OCI-LY3 (cell line): ENCODE measurements at regions not wholly inside any gene's neighbourhood (a gene's known extent, or its start where the extent isn't known, plus 50 kb on each side); places are given as distances from the start of the nearest gene placed in this dataset.

Experiments used
- EZH2phosphoT487 ChIP-seq: fragments of 200-600 bp; shearing (Covaris generic); IDR thresholded peaks from 2 replicates; pipeline ENCODE4 v1.6.1; 2018; ENCODE audit warnings: antibody characterized with exemption, mixed run types, low read depth
- TF ChIP-seq, protein P1 (sequence below): fragments of 200-600, 300-600 bp; sonication (generic); IDR thresholded peaks from 2 replicates; pipeline ENCODE4 v1.5.1; 2014; ENCODE audit warnings: antibody characterized with exemption, low read length, low read depth

- TF ChIP-seq, protein P1, sequence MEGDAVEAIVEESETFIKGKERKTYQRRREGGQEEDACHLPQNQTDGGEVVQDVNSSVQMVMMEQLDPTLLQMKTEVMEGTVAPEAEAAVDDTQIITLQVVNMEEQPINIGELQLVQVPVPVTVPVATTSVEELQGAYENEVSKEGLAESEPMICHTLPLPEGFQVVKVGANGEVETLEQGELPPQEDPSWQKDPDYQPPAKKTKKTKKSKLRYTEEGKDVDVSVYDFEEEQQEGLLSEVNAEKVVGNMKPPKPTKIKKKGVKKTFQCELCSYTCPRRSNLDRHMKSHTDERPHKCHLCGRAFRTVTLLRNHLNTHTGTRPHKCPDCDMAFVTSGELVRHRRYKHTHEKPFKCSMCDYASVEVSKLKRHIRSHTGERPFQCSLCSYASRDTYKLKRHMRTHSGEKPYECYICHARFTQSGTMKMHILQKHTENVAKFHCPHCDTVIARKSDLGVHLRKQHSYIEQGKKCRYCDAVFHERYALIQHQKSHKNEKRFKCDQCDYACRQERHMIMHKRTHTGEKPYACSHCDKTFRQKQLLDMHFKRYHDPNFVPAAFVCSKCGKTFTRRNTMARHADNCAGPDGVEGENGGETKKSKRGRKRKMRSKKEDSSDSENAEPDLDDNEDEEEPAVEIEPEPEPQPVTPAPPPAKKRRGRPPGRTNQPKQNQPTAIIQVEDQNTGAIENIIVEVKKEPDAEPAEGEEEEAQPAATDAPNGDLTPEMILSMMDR, result no peak
- TF ChIP-seq EZH2phosphoT487, result no peak
Measured at GRCh38 chr4:24146127-24146526, 256.3 kb upstream of the PPARGC1A start.
